ENCODE measurements at regions not wholly inside any gene's neighbourhood (a gene's known extent, or its start where the extent isn't known, plus 50 kb on each side); places are given as distances from the start of the nearest gene placed in this dataset.

GRCh38 chr1:94633051-94633450 lies 91.5 kb upstream of the F3 start:
- TF ChIP-seq EZH2 (IDR thresholded peaks at IDR 0.05; ENCODE audit: insufficient read depth, poor library complexity, severe bottlenecking) = no peak
- no peak for TF ChIP-seq EZH2phosphoT487 (IDR thresholded peaks at IDR 0.05; ENCODE audit: insufficient read depth, low read depth)
